GM12872 (cell line): ENCODE measurements at regions not wholly inside any gene's neighbourhood (a gene's known extent, or its start where the extent isn't known, plus 50 kb on each side); places are given as distances from the start of the nearest gene placed in this dataset.

Experiments
- TF ChIP-seq, protein P1 (sequence below): IDR thresholded peaks from 3 replicates; pipeline ENCODE4 v1.5.1; 2011; ENCODE audit warnings: low read depth, mild to moderate bottlenecking, low read length, moderate library complexity; ENCODE audit not compliant: insufficient read depth

DNA sequence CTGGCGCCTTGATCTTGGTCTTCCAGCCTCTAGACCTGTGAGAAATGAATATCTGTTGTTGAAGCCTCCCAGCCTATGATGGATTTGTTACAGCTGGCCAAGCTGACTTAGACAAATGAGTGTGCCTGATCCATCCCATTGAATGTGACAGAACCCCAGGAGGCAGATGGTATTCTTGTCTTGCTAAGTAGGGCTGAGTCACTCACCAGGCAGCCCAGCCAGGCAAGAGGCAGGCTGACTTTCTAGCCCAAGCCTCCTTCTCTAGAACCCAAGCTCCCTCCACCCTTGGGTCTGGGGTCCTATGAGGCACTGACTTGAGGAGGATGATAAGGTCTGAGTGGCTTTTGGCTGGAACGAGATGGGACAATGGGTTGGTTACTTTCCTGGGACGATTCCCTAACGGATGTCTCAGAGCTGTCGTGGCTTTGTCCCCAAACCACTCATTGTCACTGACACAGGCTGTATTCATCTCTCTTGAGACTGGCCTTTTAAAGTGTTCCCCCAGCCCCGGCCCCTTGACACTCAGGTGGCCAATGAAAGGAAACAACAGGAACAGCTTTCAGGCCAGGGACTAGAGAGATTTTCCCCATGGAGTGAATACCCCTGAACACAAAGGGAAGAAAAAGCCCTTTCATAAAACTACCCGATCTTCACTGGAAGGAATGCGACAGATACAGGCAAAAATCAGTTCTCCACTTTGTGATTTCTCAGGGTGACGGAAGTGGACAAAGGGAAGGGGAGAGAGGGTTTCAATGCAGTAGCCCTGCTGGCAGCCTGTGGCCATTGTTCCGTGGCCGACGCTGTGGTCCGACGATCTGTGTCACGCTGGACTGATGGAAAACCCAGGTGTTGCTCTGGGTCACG, 264.2 kb downstream of the AACS start:
- TF ChIP-seq, protein P1, sequence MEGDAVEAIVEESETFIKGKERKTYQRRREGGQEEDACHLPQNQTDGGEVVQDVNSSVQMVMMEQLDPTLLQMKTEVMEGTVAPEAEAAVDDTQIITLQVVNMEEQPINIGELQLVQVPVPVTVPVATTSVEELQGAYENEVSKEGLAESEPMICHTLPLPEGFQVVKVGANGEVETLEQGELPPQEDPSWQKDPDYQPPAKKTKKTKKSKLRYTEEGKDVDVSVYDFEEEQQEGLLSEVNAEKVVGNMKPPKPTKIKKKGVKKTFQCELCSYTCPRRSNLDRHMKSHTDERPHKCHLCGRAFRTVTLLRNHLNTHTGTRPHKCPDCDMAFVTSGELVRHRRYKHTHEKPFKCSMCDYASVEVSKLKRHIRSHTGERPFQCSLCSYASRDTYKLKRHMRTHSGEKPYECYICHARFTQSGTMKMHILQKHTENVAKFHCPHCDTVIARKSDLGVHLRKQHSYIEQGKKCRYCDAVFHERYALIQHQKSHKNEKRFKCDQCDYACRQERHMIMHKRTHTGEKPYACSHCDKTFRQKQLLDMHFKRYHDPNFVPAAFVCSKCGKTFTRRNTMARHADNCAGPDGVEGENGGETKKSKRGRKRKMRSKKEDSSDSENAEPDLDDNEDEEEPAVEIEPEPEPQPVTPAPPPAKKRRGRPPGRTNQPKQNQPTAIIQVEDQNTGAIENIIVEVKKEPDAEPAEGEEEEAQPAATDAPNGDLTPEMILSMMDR, result no peak

DNA sequence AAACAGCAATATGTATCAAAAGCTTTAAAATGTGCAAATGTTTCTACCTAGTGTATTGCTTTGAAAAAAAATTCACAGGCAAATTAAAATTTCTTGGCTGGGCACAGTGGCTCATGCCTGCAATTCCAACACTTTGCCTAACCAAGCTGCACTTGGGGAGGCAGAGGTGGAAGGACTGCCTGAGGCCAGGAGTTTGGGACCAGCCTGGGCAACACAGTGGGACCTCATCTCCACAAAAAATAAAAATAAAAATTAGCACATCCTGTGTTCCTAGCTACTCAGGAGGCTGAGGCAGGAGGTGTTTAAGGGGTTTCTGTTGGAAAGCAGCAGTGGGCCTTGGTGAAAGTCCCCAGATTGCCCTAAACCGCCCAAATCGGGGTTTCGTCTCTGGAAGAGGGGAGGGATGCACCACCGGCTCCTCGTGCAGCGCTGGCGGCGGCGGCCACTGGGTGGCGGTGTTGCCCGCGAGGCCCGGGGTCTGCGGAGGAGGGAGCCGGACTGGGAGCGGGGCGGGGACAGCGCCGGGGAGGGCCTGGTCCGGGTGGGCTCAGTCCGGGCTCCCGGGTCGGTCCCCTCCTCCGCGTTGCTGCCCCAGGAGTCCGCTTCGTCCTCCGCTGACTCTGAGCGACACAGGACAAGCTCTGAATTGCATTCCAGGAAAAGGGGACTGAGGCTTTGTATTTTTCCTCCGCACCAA, 265.6 kb downstream of the AACS start:
- TF ChIP-seq, protein P1, result peak; percentile 82

DNA sequence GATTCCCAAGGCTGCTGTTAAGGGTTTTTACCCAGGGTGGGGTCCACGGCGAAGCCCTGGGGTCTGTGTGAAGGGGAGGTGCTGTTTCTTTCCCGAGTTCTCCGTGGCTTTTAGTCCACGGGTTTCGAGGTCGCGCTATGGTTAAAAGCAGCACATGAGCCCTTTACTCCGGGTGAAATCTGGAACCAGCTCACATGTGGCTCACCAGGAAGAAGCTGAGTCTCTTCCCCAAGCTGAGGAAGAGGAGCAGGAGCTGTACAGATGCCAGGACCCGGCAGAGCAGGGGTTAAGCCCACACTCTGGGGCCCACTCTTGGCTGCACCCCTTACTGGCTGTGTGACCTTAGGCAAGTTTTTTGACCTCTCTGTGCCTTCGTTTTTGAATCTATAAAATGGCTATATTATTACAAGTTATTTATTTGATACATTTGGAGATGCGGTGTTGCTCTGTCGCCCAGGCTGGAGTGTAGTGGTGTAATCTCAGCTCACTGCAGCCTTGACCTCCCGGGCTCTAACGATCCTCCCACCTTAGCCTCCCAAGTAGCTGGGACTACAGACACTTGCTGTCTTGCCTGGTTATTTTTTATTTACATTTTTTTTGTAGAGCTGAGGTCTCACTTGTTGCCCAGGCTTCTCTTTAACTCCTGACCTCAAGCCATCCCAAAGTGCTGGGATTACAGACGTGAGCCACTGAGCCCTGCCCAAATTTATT, 266.3 kb downstream of the AACS start:
- TF ChIP-seq, protein P1, result no peak

DNA sequence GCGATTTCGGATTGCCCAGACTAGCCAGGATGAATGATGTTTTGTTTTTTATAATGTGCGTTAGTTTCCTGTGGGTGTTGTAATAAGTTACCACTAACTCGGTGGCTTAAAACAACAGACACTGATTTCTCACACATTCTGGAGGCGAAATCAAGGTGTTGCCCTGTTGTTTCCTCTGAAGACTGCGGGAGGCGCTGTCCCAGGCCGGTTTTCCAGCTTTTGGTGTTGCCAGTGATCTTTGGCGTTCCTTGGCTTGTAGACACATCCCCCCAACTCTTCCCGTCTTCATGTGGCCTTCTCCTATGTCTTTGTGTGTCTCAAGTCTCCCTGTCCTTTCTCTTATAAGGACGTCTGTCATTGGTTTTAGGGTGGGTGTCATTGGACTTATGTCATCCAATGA, 267.7 kb downstream of the AACS start:
- TF ChIP-seq, protein P1, result peak; percentile 50

DNA sequence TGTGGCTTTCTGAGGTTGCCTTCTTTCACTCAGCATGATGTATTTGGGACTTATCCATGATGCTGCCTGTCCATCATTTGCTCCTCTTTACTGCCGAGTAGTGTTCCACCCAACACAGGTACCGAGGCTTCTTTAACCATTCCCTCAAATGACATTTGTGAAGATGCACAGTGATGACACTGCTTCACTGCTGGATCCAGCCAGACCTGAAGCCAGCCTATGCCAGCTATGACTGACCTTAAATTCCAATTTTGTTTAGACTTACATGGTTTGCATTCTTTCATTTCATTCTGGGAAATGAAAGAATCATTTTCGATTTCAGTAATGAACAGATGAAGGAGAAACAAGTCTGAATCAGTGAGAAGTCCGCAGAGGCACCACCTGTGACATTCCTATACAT, 271.0 kb downstream of the AACS start:
- TF ChIP-seq, protein P1, result no peak

DNA sequence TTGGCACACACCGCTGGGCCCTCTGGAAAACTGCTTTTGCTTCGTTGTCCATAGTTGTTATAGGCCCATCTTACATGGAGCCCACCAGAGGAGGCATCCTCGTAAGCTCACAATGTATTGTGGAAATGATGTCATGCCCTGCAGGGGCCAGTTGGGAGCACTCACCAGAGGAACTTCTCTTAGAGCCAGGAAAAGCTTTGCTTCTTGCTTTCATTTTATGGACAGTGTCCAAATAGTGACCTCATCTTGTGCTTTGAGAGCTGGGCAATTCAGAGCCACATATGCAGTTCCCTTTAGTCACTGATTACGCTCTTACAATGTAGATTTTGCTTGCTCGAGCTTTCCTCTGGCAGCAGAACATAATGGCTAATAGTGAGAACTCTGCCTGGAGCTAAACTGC, 275.6 kb downstream of the AACS start:
- TF ChIP-seq, protein P1, result no peak

DNA sequence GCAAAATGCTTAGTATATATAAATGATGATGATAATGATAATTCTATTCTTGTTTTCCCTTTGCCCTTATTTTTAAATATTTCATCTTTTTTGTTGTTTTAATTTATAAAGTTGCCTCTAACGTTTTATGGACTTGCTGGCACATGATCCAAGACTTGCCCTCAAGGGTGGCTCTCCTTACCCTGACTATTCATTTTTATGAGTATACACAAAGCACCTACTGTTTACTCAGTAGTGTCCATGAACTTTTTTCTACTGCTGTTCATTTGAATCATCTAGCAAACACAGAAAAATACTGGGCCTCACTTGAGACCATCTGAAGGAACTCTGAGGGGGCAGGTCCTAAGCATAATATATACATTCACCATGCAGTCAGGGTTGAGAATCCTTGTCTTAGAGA, 276.2 kb downstream of the AACS start:
- TF ChIP-seq, protein P1, result no peak
